Right atrium auricular region (tissue), 2 donors: ENCODE measurements at regions not wholly inside any gene's neighbourhood (a gene's known extent, or its start where the extent isn't known, plus 50 kb on each side); places are given as distances from the start of the nearest gene placed in this dataset.

Experiments
- DNase-seq: peaks from one replicate; pipeline ENCODE4 v3.0.0-alpha.2; 2019; ENCODE audit warnings: low spot score
- H3K27ac ChIP-seq, 2 donors: fragments of 200-600 bp; sonication (generic); 1 replicate in 1 of 2; 2 replicates in 1 of 2; pipeline ENCODE4 v1.5.1; 2016 to 2019
- H3K27me3 ChIP-seq, 2 donors: fragments of 200-600 bp; sonication (generic); one replicate each; pipeline versions ENCODE4 v1.5.1 to v1.6.0; 2017 to 2019
- H3K36me3 ChIP-seq: fragments of 200-600 bp; sonication (generic); one replicate; pipeline ENCODE4 v1.5.1; 2016
- H3K4me1 ChIP-seq, 2 donors: fragments of 200-600 bp; sonication (generic); one replicate each; pipeline versions ENCODE4 v1.5.1 to v1.6.0; 2017 to 2019
- H3K4me3 ChIP-seq, 2 donors: fragments of 200-600 bp; sonication (generic); 1 replicate in 1 of 2; 2 replicates in 1 of 2; pipeline ENCODE4 v1.5.1; 2017 to 2019; ENCODE audit warnings: mild to moderate bottlenecking in 1 of 2, moderate library complexity in 1 of 2
- H3K9me3 ChIP-seq, 2 donors: fragments of 200-600 bp; sonication (generic); one replicate each; pipeline ENCODE4 v1.5.1; 2019
- TF ChIP-seq, protein P1 (sequence below), 2 donors: fragments of 200-600 bp; sonication (generic); IDR thresholded peaks; one replicate each; pipeline ENCODE4 v1.5.1; 2019; ENCODE audit warnings: antibody characterized with exemption in 2 of 2

GRCh38 chr9:135330685-135331590, 148.6 kb upstream of the PPP1R26 start:
- H3K36me3 ChIP-seq = no peaks in the 10 kb centered on the region
- DNase-seq = no peak
- no peak overlapping the region for H3K27ac ChIP-seq
- TF ChIP-seq, protein P1, sequence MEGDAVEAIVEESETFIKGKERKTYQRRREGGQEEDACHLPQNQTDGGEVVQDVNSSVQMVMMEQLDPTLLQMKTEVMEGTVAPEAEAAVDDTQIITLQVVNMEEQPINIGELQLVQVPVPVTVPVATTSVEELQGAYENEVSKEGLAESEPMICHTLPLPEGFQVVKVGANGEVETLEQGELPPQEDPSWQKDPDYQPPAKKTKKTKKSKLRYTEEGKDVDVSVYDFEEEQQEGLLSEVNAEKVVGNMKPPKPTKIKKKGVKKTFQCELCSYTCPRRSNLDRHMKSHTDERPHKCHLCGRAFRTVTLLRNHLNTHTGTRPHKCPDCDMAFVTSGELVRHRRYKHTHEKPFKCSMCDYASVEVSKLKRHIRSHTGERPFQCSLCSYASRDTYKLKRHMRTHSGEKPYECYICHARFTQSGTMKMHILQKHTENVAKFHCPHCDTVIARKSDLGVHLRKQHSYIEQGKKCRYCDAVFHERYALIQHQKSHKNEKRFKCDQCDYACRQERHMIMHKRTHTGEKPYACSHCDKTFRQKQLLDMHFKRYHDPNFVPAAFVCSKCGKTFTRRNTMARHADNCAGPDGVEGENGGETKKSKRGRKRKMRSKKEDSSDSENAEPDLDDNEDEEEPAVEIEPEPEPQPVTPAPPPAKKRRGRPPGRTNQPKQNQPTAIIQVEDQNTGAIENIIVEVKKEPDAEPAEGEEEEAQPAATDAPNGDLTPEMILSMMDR (IDR thresholded peaks at IDR 0.05) = no peak
- no peaks in the 10 kb centered on the region for H3K4me1 ChIP-seq
- H3K4me3 ChIP-seq = no peak overlapping the region
- no peaks in the 10 kb centered on the region for H3K27me3 ChIP-seq
- H3K9me3 ChIP-seq = no peaks in the 10 kb centered on the region

- DNase-seq = no peak
- no peaks in the 10 kb centered on the region for H3K9me3 ChIP-seq
- no peaks in the 10 kb centered on the region for H3K27me3 ChIP-seq
- no peaks in the 10 kb centered on the region for H3K36me3 ChIP-seq
- no peak overlapping the region for H3K27ac ChIP-seq
- TF ChIP-seq, protein P1 (IDR thresholded peaks at IDR 0.05) = no peak
- no peaks in the 10 kb centered on the region for H3K4me1 ChIP-seq
- no peak overlapping the region for H3K4me3 ChIP-seq
These were observed 147.1 kb upstream of the PPP1R26 start for GRCh38 chr9:135332516-135332915.

GRCh38 chr9:135332979-135333748, 146.4 kb upstream of the PPP1R26 start:
- Histone ChIP-seq H3K27ac (no peak overlapping the region), H3K4me1 (no peaks in the 10 kb centered on the region), H3K9me3 (no peaks in the 10 kb centered on the region), H3K27me3 (no peaks in the 10 kb centered on the region), H3K36me3 (no peaks in the 10 kb centered on the region), H3K4me3 (no peak overlapping the region)
- DNase-seq = no peak
- TF ChIP-seq, protein P1 (IDR thresholded peaks at IDR 0.05) = no peak

DNA sequence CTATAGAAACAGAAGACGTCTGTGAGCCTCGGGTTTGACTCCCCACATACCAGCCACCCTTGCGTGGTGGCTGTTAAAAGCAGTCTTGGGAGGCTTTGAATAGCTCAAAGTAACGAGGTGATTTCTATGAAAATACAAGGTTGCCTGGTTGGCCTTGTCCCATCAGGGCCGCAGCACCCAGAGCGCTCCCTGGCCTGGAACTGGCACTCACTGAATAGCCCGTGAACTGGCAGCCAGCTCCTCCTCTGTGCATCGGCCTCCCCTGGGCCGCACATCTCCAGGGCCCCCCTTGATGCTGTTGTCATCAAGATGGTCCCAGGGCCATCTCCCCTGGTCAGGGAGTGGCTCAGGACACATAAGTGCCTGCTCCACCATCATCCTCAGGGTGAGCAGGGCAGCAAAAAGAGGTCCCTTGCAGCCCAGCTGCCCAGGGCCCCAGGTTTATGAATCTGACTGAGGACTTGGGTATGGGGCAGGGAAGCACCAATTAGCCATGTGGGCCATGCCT, 144.6 kb upstream of the PPP1R26 start:
- no peak overlapping the region for H3K4me3 ChIP-seq
- no peak for DNase-seq
- TF ChIP-seq, protein P1 (IDR thresholded peaks at IDR 0.05) = no peak
- no peaks in the 10 kb centered on the region for H3K36me3 ChIP-seq
- H3K27ac ChIP-seq = no peak overlapping the region
- no peaks in the 10 kb centered on the region for H3K27me3 ChIP-seq
- H3K9me3 ChIP-seq = no peaks in the 10 kb centered on the region
- no peaks in the 10 kb centered on the region for H3K4me1 ChIP-seq

DNA sequence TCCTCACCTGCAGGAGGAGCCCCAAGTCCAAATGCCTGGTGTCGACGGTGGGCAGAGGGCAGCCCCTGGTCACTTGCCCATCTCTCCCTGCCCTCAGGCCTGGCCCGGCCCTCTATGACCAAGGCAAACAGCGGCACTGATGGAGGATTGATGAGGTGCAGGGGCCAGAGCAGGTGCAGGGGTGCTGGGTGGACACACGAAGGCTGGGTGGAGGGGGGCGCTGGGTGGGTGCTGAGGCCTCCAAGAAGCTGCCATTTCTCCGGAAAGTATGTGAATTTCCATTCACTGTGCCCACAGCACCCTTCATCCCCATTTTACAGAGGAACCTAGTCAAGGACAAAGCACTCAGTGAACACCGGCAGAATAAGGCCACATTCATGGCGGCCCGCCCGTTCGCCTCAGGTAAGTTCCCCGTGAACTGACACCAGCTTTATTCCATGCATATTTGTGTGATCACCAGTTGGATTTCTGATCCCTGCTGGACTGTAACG, 143.8 kb upstream of the PPP1R26 start:
- Histone ChIP-seq H3K27ac (no peak overlapping the region), H3K4me1 (no peaks in the 10 kb centered on the region), H3K9me3 (no peaks in the 10 kb centered on the region), H3K27me3 (no peaks in the 10 kb centered on the region), H3K36me3 (no peaks in the 10 kb centered on the region), H3K4me3 (no peak overlapping the region)
- DNase-seq = no peak
- TF ChIP-seq, protein P1 (IDR thresholded peaks at IDR 0.05) = no peak
